Iris pigment epithelial cell (primary cell): ENCODE measurements at regions not wholly inside any gene's neighbourhood (a gene's known extent, or its start where the extent isn't known, plus 50 kb on each side); places are given as distances from the start of the nearest gene placed in this dataset.

ENCODE experiments used
- DNase-seq: peaks from one replicate; pipeline ENCODE4 v3.0.0-alpha.2; 2011; ENCODE audit warnings: low read depth

GRCh38 chr2:105593221-105593967 lies 151.3 kb upstream of the NCK2 start:
- DNase-seq = no peak

- DNase-seq = no peak
Measured at GRCh38 chr2:105592288-105592687, 152.4 kb upstream of the NCK2 start.

- DNase-seq = no peak
Measured at GRCh38 chr2:105590780-105591660, 153.7 kb upstream of the NCK2 start.

GRCh38 chr2:105588581-105588980 lies 156.1 kb upstream of the NCK2 start:
- DNase-seq = no peak

- DNase-seq = no peak
Measured at GRCh38 chr2:105587637-105588036, 157.1 kb upstream of the NCK2 start.

GRCh38 chr2:105584435-105585010 lies 160.2 kb upstream of the NCK2 start:
- no peak for DNase-seq

- DNase-seq = no peak
Measured at GRCh38 chr2:105582952-105583660, 161.6 kb upstream of the NCK2 start.

GRCh38 chr2:105581555-105581944 lies 163.2 kb upstream of the NCK2 start:
- DNase-seq = no peak

GRCh38 chr2:105580870-105581554 lies 163.7 kb upstream of the NCK2 start:
- no peak for DNase-seq

- no peak for DNase-seq
Measured at GRCh38 chr2:105580216-105580615, 164.5 kb upstream of the NCK2 start.

- no peak for DNase-seq
Measured at GRCh38 chr2:105578166-105578565, 166.5 kb upstream of the NCK2 start.

GRCh38 chr2:105577762-105578161 lies 166.9 kb upstream of the NCK2 start:
- no peak for DNase-seq

- DNase-seq = peak; percentile 67
Measured at GRCh38 chr2:105576440-105577241, 168.1 kb upstream of the NCK2 start.

- DNase-seq = no peak
Measured at GRCh38 chr2:105576050-105576439, 168.7 kb upstream of the NCK2 start.

GRCh38 chr2:105575499-105576025 lies 169.2 kb upstream of the NCK2 start:
- no peak for DNase-seq

GRCh38 chr2:105574796-105575344 lies 169.8 kb upstream of the NCK2 start:
- DNase-seq = no peak

- no peak for DNase-seq
Measured at GRCh38 chr2:105573910-105574655, 170.6 kb upstream of the NCK2 start.

GRCh38 chr2:105573490-105573889 lies 171.2 kb upstream of the NCK2 start:
- no peak for DNase-seq

GRCh38 chr2:105571445-105571987 lies 172.7 kb upstream of the FHL2 start:
- DNase-seq = no peak
